SK-N-SH (cell line): ENCODE measurements at regions not wholly inside any gene's neighbourhood (a gene's known extent, or its start where the extent isn't known, plus 50 kb on each side); places are given as distances from the start of the nearest gene placed in this dataset.
A peak's percentile ranks its signal among the peaks of the same experiment; 100 is the strongest.

Experiments used
- CTCF ChIA-PET: fragments of 300-600, 350-600 bp; formaldehyde crosslinking; extraction: SDS; loops from one replicate; lab custom pipeline; 2021; lab: Yijun Ruan, JAX
- POLR2A ChIA-PET: fragments of 350-600 bp; sonication (Branson Sonifier 250); formaldehyde crosslinking; extraction: SDS; loops from one replicate; lab custom pipeline; 2020; ENCODE audit warnings: antibody characterized with exemption, inconsistent platforms; lab: Yijun Ruan, JAX
- DNase-seq: peaks from one replicate; pipeline ENCODE4 v3.0.0; 2012
- H2AFZ ChIP-seq: fragments of 200-600 bp; sonication (generic); 2 replicates; pipeline ENCODE4 v1.8.1; 2016; ENCODE audit warnings: antibody characterized with exemption, mild to moderate bottlenecking, low read depth
- H3F3A ChIP-seq: fragments of 200-600 bp; sonication (generic); replicated peaks from 2 replicates; pipeline ENCODE3; 2016; ENCODE audit warnings: antibody characterized with exemption, mild to moderate bottlenecking; ENCODE audit not compliant: insufficient read depth
- H3K27ac ChIP-seq, 2 experiments: fragments of 200-500 bp in 1 of 2; fragments of 200-600 bp in 1 of 2; sonication (Bioruptor generic) in 1 of 2; sonication (generic), shearing (Covaris generic) in 1 of 2; 2 replicates each; pipeline versions ENCODE4 v1.5.1 to v1.6.1; 2014 to 2016; ENCODE audit warnings: low read depth in 2 of 2, inconsistent platforms in 1 of 2, low read length in 1 of 2, mild to moderate bottlenecking in 1 of 2, mixed read lengths in 1 of 2
- H3K27me3 ChIP-seq: fragments of 200-600 bp; sonication (generic), shearing (Covaris generic); 2 replicates; pipeline ENCODE4 v1.6.1; 2016; ENCODE audit warnings: mixed run types; ENCODE audit not compliant: insufficient read depth
- H3K36me3 ChIP-seq, 2 experiments: fragments of 200-500 bp in 1 of 2; fragments of 200-600 bp in 1 of 2; sonication (Bioruptor generic) in 1 of 2; sonication (generic) in 1 of 2; replicated peaks in 1 of 2; 2 replicates each; pipeline versions ENCODE3 to v1.5.1; 2014 to 2016; ENCODE audit warnings: low read length in 1 of 2, mild to moderate bottlenecking in 1 of 2; ENCODE audit not compliant: insufficient read depth in 2 of 2, control insufficient read depth in 1 of 2
- H3K4me1 ChIP-seq, 2 experiments: fragments of 200-500 bp in 1 of 2; fragments of 200-600 bp in 1 of 2; sonication (Bioruptor generic) in 1 of 2; sonication (generic), shearing (Covaris generic) in 1 of 2; 2 replicates each; pipeline versions ENCODE4 v1.5.1 to v1.6.1; 2014 to 2016; ENCODE audit warnings: low read depth in 1 of 2, low read length in 1 of 2, mixed run types in 1 of 2; ENCODE audit not compliant: insufficient read depth in 2 of 2, control insufficient read depth in 1 of 2
- H3K4me2 ChIP-seq: fragments of 200-600 bp; sonication (generic), shearing (Covaris generic); 2 replicates; pipeline ENCODE4 v1.6.1; 2017; ENCODE audit warnings: mixed run types
- H3K4me3 ChIP-seq, 2 experiments: fragments of 200-500 bp in 1 of 2; fragments of 200-600 bp in 1 of 2; sonication (Bioruptor generic) in 1 of 2; sonication (generic), shearing (Covaris generic) in 1 of 2; 2 replicates each; pipeline versions ENCODE4 v1.5.1 to v1.8.1; 2014 to 2016; ENCODE audit warnings: low read depth in 2 of 2, inconsistent platforms in 1 of 2, low read length in 1 of 2, mild to moderate bottlenecking in 1 of 2, mixed read lengths in 1 of 2, moderate library complexity in 1 of 2
- H3K79me2 ChIP-seq: fragments of 200-600 bp; sonication (generic); 2 replicates; pipeline ENCODE4 v1.8.1; 2017; ENCODE audit warnings: mild to moderate bottlenecking; ENCODE audit not compliant: insufficient read depth
- H3K9ac ChIP-seq: fragments of 200-600 bp; sonication (generic); 2 replicates; pipeline ENCODE4 v1.6.1; 2017; ENCODE audit warnings: mixed run types
- H3K9me2 ChIP-seq: fragments of 200-600 bp; sonication (generic); 2 replicates; pipeline ENCODE4 v1.6.1; 2017; ENCODE audit warnings: mixed run types
- H3K9me3 ChIP-seq: fragments of 200-600 bp; sonication (generic); 2 replicates; pipeline ENCODE4 v1.6.1; 2017; ENCODE audit warnings: mixed run types, mild to moderate bottlenecking, moderate library complexity
- H4K20me1 ChIP-seq: fragments of 200-600 bp; sonication (generic); 2 replicates; pipeline ENCODE4 v1.6.1; 2017; ENCODE audit warnings: mild to moderate bottlenecking, mixed run types; ENCODE audit not compliant: insufficient read depth
- CHD2 ChIP-seq: fragments of 150-350 bp; IDR thresholded peaks from 2 replicates; pipeline ENCODE4 v1.6.1; 2018; ENCODE audit warnings: low read length; ENCODE audit not compliant: partially characterized antibody
- ELF1 ChIP-seq: IDR thresholded peaks from 2 replicates; pipeline ENCODE4 v1.4.0; 2012
- FOSL2 ChIP-seq: IDR thresholded peaks from 2 replicates; pipeline ENCODE4 v1.4.0; 2012; ENCODE audit warnings: low read depth, mild to moderate bottlenecking, moderate library complexity, borderline replicate concordance
- FOXJ3 ChIP-seq: sonication (generic); formaldehyde crosslinking; IDR thresholded peaks from 2 replicates; pipeline ENCODE4 v1.5.1; 2020; ENCODE audit warnings: mild to moderate bottlenecking, missing genetic modification reagents
- FOXM1 ChIP-seq: IDR thresholded peaks from 2 replicates; pipeline ENCODE4 v1.4.0; 2012; ENCODE audit warnings: low read depth, mild to moderate bottlenecking
- GABPA ChIP-seq: IDR thresholded peaks from 2 replicates; pipeline ENCODE4 v1.4.0; 2012; ENCODE audit warnings: low read depth, mild to moderate bottlenecking
- GATA2 ChIP-seq: sonication (generic); formaldehyde crosslinking; IDR thresholded peaks from 2 replicates; pipeline ENCODE4 v1.5.0; 2020; ENCODE audit warnings: mild to moderate bottlenecking, missing genetic modification reagents
- IRF3 ChIP-seq: fragments of 150-350 bp; IDR thresholded peaks from 2 replicates; pipeline ENCODE4 v1.6.1; 2016; ENCODE audit warnings: mild to moderate bottlenecking, low read depth, low read length
- MEF2A ChIP-seq: IDR thresholded peaks from 2 replicates; pipeline ENCODE4 v1.4.0; 2012; ENCODE audit warnings: low read depth, borderline replicate concordance
- MXI1 ChIP-seq: IDR thresholded peaks from 2 replicates; pipeline ENCODE4 v1.6.1; 2012; ENCODE audit warnings: mild to moderate bottlenecking, low read depth, low read length, improper control_type of control experiment
- NFIC ChIP-seq: IDR thresholded peaks from 2 replicates; pipeline ENCODE4 v1.4.0; 2012; ENCODE audit warnings: borderline replicate concordance
- RAD21 ChIP-seq: IDR thresholded peaks from 2 replicates; pipeline ENCODE4 v1.6.1; 2012; ENCODE audit warnings: mild to moderate bottlenecking, low read length
- RCOR1 ChIP-seq: fragments of 150-350 bp; IDR thresholded peaks from 2 replicates; pipeline ENCODE4 v1.6.1; 2017; ENCODE audit warnings: antibody characterized with exemption, low read length
- RXRA ChIP-seq: IDR thresholded peaks from 2 replicates; pipeline ENCODE4 v1.4.0; 2012; ENCODE audit warnings: low read depth, mild to moderate bottlenecking, borderline replicate concordance
- SIN3A ChIP-seq: IDR thresholded peaks from 2 replicates; pipeline ENCODE4 v1.6.1; 2012; ENCODE audit warnings: low read depth, mild to moderate bottlenecking, low read length, moderate library complexity, borderline replicate concordance
- TAF1 ChIP-seq: IDR thresholded peaks from 2 replicates; pipeline ENCODE4 v1.6.1; 2012; ENCODE audit warnings: low read depth, mild to moderate bottlenecking, low read length, moderate library complexity, borderline replicate concordance
- TCF12 ChIP-seq: IDR thresholded peaks from 2 replicates; pipeline ENCODE4 v1.4.0; 2012
- TEAD4 ChIP-seq: IDR thresholded peaks from 2 replicates; pipeline ENCODE4 v1.4.0; 2012; ENCODE audit warnings: mild to moderate bottlenecking, borderline replicate concordance; ENCODE audit not compliant: insufficient read depth
- YY1 ChIP-seq: IDR thresholded peaks from 2 replicates; pipeline ENCODE4 v1.4.0; 2012; ENCODE audit warnings: low read depth, mild to moderate bottlenecking
- WGBS: methylation state at CpG from one replicate; pipeline ENCODE4 v1.1.6; 2017; ENCODE audit warnings: low lambda C conversion rate; 5-methylcytosine and 5-hydroxymethylcytosine counted together
- TF ChIP-seq, protein P1 (sequence below): IDR thresholded peaks from 2 replicates; pipeline ENCODE4 v1.4.0; 2012; ENCODE audit warnings: low read depth
- TF ChIP-seq, protein P2 (sequence below): fragments of 200-600 bp; sonication (generic); IDR thresholded peaks from 2 replicates; pipeline ENCODE4 v1.6.1; 2017; ENCODE audit warnings: antibody characterized with exemption, mild to moderate bottlenecking, moderate library complexity
- TF ChIP-seq, protein P3 (sequence below): IDR thresholded peaks from 2 replicates; pipeline ENCODE4 v1.6.1; 2012; ENCODE audit warnings: mild to moderate bottlenecking, low read depth, low read length, moderate library complexity

DNA sequence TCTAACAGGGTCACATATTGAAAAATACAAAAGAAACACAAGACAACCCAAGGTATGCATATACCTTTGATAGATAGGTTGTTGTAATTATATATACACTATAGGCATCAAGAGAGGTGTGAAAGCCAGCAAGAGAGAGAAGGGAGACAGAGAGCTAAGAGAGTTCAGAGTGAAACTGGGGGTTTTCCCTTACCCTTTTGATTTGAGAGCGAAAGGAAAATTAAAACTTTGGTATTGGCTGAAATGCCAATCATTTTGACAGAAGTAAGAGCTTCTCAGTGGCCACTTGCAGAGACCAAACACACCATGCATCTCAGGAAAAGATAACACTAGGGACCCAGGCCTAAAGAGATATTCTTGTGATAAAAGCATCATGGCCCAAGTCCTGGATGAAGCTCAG, 183.6 kb downstream of the SHOX2 start:
- H3K36me3 ChIP-seq, result no peaks in the 10 kb centered on the region
- H3K9me2 ChIP-seq, result no peaks in the 10 kb centered on the region
- no peak for TF ChIP-seq GABPA
- TF ChIP-seq, protein P1, sequence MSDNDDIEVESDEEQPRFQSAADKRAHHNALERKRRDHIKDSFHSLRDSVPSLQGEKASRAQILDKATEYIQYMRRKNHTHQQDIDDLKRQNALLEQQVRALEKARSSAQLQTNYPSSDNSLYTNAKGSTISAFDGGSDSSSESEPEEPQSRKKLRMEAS, result no peak
- no peak for TF ChIP-seq IRF3
- TF ChIP-seq, all 33 proteins: peak for 0
- H3K27me3 ChIP-seq, result no peaks in the 10 kb centered on the region
- H2AFZ ChIP-seq, result no peak overlapping the region
- H3K9me3 ChIP-seq, result no peaks in the 10 kb centered on the region
- ChIA-PET POLR2A (no interaction called here), CTCF (no interaction called here)
- no peaks in the 10 kb centered on the region for H4K20me1 ChIP-seq
- 63% methylated on average over 1 of the region's 1 CpG for WGBS
- no peak for DNase-seq
- no peaks in the 10 kb centered on the region for H3K79me2 ChIP-seq
- no peak overlapping the region for H3K27ac ChIP-seq
- H3K4me3 ChIP-seq, result no peak overlapping the region
- H3K4me1 ChIP-seq, result peaks cover 0 to 7% of the 10 kb centered on the region in 2 experiments; a peak in 2 of 4 replicates
- H3K9ac ChIP-seq, result no peak overlapping the region
- H3F3A ChIP-seq, result no peaks in the 10 kb centered on the region
- no peak overlapping the region for H3K4me2 ChIP-seq

DNA sequence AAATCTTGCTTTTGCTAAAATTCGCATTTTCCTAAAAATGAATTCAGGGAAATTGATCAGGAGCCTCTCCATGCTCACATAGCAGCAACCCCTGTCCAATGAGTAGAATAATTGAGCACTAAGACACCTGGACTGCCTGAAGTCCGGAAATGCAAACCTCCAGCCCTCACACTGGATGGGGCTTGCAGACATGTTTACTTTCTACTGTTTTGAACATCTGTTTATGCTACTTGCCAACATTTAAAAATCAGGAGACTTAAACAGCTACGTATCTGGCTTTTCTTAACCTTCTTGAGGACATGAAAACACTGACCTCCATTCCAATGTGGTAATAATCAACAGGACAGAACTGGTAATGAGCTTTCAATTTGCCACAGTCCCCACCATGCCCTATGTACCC, 184.4 kb downstream of the SHOX2 start:
- Histone ChIP-seq H3K9me2 (no peaks in the 10 kb centered on the region), H3K27me3 (no peaks in the 10 kb centered on the region), H3K4me2 (no peak overlapping the region), H3K9ac (no peak overlapping the region), H3K9me3 (no peaks in the 10 kb centered on the region)
- 67% methylated on average over 3 of the region's 3 CpGs for WGBS
- POLR2A ChIA-PET, result no interaction called here
- CTCF ChIA-PET, result no interaction called here
- no peak for TF ChIP-seq TEAD4
- no peak for TF ChIP-seq TCF12
- TF ChIP-seq RAD21, result no peak
- TF ChIP-seq MEF2A, result no peak
- no peak for TF ChIP-seq FOSL2
- TF ChIP-seq GATA2, result no peak
- TF ChIP-seq FOXJ3, result no peak
- no peak for TF ChIP-seq NFIC
- no peak for TF ChIP-seq YY1
- no peak for TF ChIP-seq RXRA
- TF ChIP-seq MXI1, result no peak
- TF ChIP-seq RCOR1, result no peak
- TF ChIP-seq, protein P2, sequence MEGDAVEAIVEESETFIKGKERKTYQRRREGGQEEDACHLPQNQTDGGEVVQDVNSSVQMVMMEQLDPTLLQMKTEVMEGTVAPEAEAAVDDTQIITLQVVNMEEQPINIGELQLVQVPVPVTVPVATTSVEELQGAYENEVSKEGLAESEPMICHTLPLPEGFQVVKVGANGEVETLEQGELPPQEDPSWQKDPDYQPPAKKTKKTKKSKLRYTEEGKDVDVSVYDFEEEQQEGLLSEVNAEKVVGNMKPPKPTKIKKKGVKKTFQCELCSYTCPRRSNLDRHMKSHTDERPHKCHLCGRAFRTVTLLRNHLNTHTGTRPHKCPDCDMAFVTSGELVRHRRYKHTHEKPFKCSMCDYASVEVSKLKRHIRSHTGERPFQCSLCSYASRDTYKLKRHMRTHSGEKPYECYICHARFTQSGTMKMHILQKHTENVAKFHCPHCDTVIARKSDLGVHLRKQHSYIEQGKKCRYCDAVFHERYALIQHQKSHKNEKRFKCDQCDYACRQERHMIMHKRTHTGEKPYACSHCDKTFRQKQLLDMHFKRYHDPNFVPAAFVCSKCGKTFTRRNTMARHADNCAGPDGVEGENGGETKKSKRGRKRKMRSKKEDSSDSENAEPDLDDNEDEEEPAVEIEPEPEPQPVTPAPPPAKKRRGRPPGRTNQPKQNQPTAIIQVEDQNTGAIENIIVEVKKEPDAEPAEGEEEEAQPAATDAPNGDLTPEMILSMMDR, result no peak
- no peak for TF ChIP-seq FOXM1
- no peak for TF ChIP-seq CHD2
- TF ChIP-seq, protein P3, sequence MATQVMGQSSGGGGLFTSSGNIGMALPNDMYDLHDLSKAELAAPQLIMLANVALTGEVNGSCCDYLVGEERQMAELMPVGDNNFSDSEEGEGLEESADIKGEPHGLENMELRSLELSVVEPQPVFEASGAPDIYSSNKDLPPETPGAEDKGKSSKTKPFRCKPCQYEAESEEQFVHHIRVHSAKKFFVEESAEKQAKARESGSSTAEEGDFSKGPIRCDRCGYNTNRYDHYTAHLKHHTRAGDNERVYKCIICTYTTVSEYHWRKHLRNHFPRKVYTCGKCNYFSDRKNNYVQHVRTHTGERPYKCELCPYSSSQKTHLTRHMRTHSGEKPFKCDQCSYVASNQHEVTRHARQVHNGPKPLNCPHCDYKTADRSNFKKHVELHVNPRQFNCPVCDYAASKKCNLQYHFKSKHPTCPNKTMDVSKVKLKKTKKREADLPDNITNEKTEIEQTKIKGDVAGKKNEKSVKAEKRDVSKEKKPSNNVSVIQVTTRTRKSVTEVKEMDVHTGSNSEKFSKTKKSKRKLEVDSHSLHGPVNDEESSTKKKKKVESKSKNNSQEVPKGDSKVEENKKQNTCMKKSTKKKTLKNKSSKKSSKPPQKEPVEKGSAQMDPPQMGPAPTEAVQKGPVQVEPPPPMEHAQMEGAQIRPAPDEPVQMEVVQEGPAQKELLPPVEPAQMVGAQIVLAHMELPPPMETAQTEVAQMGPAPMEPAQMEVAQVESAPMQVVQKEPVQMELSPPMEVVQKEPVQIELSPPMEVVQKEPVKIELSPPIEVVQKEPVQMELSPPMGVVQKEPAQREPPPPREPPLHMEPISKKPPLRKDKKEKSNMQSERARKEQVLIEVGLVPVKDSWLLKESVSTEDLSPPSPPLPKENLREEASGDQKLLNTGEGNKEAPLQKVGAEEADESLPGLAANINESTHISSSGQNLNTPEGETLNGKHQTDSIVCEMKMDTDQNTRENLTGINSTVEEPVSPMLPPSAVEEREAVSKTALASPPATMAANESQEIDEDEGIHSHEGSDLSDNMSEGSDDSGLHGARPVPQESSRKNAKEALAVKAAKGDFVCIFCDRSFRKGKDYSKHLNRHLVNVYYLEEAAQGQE, result no peak
- no peak for TF ChIP-seq GABPA
- TF ChIP-seq ELF1, result no peak
- TF ChIP-seq SIN3A, result no peak
- no peak for TF ChIP-seq TAF1
- TF ChIP-seq, all 33 proteins: peak for 0
- H3K79me2 ChIP-seq, result no peaks in the 10 kb centered on the region
- no peak overlapping the region for H2AFZ ChIP-seq
- no peaks in the 10 kb centered on the region for H3F3A ChIP-seq
- no peaks in the 10 kb centered on the region for H4K20me1 ChIP-seq
- peaks cover 0 to 7% of the 10 kb centered on the region in 2 experiments; a peak in 2 of 4 replicates for H3K4me1 ChIP-seq
- H3K27ac ChIP-seq, result peak overlapping the region in 1 of 2 experiments; percentile 7; a peak in 1 of 4 replicates
- no peak for DNase-seq
- H3K36me3 ChIP-seq, result no peaks in the 10 kb centered on the region
- no peak overlapping the region for H3K4me3 ChIP-seq
